ENCODE measurements at regions not wholly inside any gene's neighbourhood (a gene's known extent, or its start where the extent isn't known, plus 50 kb on each side); places are given as distances from the start of the nearest gene placed in this dataset.

GRCh38 chr12:83224012-83224411 is 537.3 kb downstream of the TMTC2 start:
- no peak for DNase-seq
- no peak overlapping the region for H3K27ac Mint-ChIP-seq
- H3K36me3 Mint-ChIP-seq (ENCODE audit: low read depth), result no peaks in the 10 kb centered on the region
- no peaks in the 10 kb centered on the region for H3K4me1 Mint-ChIP-seq (ENCODE audit: low read depth)
- H3K27me3 Mint-ChIP-seq (ENCODE audit: insufficient read depth), result no peaks in the 10 kb centered on the region
- H3K4me3 Mint-ChIP-seq, result no peak overlapping the region
- H3K9me3 Mint-ChIP-seq, result peaks cover 47% of the 10 kb centered on the region
- TF ChIP-seq, protein P1, sequence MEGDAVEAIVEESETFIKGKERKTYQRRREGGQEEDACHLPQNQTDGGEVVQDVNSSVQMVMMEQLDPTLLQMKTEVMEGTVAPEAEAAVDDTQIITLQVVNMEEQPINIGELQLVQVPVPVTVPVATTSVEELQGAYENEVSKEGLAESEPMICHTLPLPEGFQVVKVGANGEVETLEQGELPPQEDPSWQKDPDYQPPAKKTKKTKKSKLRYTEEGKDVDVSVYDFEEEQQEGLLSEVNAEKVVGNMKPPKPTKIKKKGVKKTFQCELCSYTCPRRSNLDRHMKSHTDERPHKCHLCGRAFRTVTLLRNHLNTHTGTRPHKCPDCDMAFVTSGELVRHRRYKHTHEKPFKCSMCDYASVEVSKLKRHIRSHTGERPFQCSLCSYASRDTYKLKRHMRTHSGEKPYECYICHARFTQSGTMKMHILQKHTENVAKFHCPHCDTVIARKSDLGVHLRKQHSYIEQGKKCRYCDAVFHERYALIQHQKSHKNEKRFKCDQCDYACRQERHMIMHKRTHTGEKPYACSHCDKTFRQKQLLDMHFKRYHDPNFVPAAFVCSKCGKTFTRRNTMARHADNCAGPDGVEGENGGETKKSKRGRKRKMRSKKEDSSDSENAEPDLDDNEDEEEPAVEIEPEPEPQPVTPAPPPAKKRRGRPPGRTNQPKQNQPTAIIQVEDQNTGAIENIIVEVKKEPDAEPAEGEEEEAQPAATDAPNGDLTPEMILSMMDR (IDR thresholded peaks at IDR 0.05), result no peak

DNA sequence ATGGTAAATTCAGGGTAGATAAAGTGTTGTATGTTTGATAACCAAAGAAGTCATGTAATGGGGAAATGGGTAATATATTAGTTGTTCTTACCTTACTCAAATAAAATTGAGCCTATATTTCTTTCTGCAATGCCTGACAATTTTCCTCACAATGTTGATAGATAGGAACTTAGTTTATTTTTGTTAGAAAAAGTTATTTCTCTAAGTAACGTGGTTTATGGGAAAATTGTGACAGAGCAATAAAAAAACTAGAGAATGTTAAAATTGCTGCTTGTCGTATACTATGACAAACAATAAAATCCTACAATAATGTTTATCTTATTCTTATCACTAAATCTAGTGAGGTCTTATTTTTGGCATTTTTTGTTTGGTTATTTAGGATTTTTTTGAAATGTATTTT is 534.1 kb downstream of the TMTC2 start:
- TF ChIP-seq, protein P1 (IDR thresholded peaks at IDR 0.05), result no peak
- Mint-ChIP-seq H3K9me3 (peaks cover 36% of the 10 kb centered on the region), H3K27ac (no peak overlapping the region), H3K4me3 (no peak overlapping the region), H3K4me1 (ENCODE audit: low read depth) (no peaks in the 10 kb centered on the region), H3K27me3 (ENCODE audit: insufficient read depth) (no peaks in the 10 kb centered on the region), H3K36me3 (ENCODE audit: low read depth) (no peaks in the 10 kb centered on the region)
- no peak for DNase-seq

- Mint-ChIP-seq H3K27me3 (ENCODE audit: insufficient read depth) (no peaks in the 10 kb centered on the region), H3K4me1 (ENCODE audit: low read depth) (no peaks in the 10 kb centered on the region), H3K4me3 (no peak overlapping the region), H3K36me3 (ENCODE audit: low read depth) (no peaks in the 10 kb centered on the region), H3K27ac (no peak overlapping the region), H3K9me3 (peaks cover 30% of the 10 kb centered on the region)
- TF ChIP-seq, protein P1 (IDR thresholded peaks at IDR 0.05), result no peak
- no peak for DNase-seq
Measured at GRCh38 chr12:83216230-83216629, 529.5 kb downstream of the TMTC2 start.

GRCh38 chr12:83214185-83214584 is 527.5 kb downstream of the TMTC2 start:
- Mint-ChIP-seq H3K27me3 (ENCODE audit: insufficient read depth) (no peaks in the 10 kb centered on the region), H3K4me1 (ENCODE audit: low read depth) (no peaks in the 10 kb centered on the region), H3K9me3 (peaks cover 37% of the 10 kb centered on the region), H3K36me3 (ENCODE audit: low read depth) (no peaks in the 10 kb centered on the region), H3K27ac (no peak overlapping the region), H3K4me3 (no peak overlapping the region)
- TF ChIP-seq, protein P1 (IDR thresholded peaks at IDR 0.05), result no peak
- no peak for DNase-seq

DNA sequence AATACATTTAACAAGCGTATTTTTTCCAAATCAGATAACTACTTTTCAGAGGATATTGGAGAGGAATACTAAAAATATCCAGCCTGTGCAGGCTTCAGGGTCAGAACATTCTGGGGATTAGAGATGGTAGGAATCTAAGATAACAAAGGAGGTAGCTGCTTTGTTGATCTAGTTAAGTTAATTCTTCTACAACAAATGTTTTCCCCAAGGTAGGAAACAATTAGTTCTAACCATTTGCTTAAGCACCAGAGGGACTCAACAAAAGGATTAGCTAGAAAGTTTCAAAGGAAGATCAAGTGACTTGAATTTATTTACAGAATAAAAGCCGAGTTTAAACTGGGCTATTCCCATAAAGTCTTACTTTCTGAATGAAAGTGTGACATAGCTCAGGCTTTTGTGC is 524.2 kb downstream of the TMTC2 start:
- Mint-ChIP-seq H3K36me3 (ENCODE audit: low read depth) (no peaks in the 10 kb centered on the region), H3K4me3 (no peak overlapping the region), H3K9me3 (peaks cover 27% of the 10 kb centered on the region), H3K4me1 (ENCODE audit: low read depth) (no peaks in the 10 kb centered on the region), H3K27me3 (ENCODE audit: insufficient read depth) (no peaks in the 10 kb centered on the region), H3K27ac (no peak overlapping the region)
- TF ChIP-seq, protein P1 (IDR thresholded peaks at IDR 0.05), result no peak
- DNase-seq, result no peak

DNA sequence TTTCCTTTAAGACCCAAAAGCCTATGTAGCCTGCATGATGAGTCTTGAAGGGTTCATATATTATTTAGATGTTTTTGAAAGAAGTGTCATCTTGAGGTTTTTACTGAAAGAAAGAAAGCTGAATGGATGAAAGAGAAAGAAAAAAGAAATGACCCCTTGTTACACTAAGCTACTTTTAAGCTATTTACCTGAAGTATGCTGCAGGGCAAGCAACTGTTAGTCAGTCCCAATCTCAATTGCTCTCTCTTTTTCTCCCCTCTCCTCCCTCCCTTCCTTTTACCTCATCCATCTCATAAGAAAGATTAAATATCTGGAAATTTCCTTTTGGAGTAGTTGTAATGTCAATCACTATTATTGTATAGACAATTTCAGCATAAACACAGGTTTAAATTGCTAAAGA is 512.4 kb downstream of the TMTC2 start:
- TF ChIP-seq, protein P1 (IDR thresholded peaks at IDR 0.05), result no peak
- H3K4me3 Mint-ChIP-seq, result no peak overlapping the region
- no peak overlapping the region for H3K27ac Mint-ChIP-seq
- H3K9me3 Mint-ChIP-seq, result peaks cover 23% of the 10 kb centered on the region
- H3K36me3 Mint-ChIP-seq (ENCODE audit: low read depth), result no peaks in the 10 kb centered on the region
- H3K27me3 Mint-ChIP-seq (ENCODE audit: insufficient read depth), result no peaks in the 10 kb centered on the region
- no peaks in the 10 kb centered on the region for H3K4me1 Mint-ChIP-seq (ENCODE audit: low read depth)
- no peak for DNase-seq

All from HFFc6 (cell line).